ENCODE measurements at regions not wholly inside any gene's neighbourhood (a gene's known extent, or its start where the extent isn't known, plus 50 kb on each side); places are given as distances from the start of the nearest gene placed in this dataset.

DNA sequence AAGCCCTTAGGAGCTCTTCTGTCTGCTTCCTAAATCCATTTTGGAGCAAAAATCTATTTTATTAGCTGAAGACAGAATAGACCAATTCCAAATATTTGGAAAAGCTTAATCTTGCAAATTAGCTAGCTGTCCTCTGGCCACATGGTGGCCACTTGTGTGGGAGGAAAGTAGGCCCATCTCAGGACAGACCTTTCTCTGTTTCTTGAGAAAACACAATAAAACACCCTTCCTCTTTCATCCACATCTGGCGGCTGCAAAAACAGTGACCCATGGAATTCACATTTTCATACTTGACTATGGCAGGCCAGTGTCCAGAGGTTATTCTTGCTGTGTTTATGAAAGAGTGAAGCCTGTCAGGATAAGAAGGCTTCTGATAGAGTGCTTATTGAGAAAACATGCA is 275.6 kb downstream of the PLPP3 start:
- Histone ChIP-seq H3K36me3 (ENCODE audit: insufficient read depth, low read length) (no peaks in the 10 kb centered on the region), H3K9me3 (ENCODE audit: insufficient read depth, low read depth, low read length) (no peaks in the 10 kb centered on the region), H3K4me1 (ENCODE audit: insufficient read depth, low read length, poor library complexity, severe bottlenecking) (no peaks in the 10 kb centered on the region), H3K27me3 (ENCODE audit: insufficient read depth, low read length, poor library complexity, severe bottlenecking) (no peaks in the 10 kb centered on the region), H3K4me3 (ENCODE audit: low read length, poor library complexity, severe bottlenecking) (no peak overlapping the region), H3K4me2 (ENCODE audit: low read depth, low read length, poor library complexity, severe bottlenecking) (no peak overlapping the region), H3K79me2 (ENCODE audit: insufficient read depth, low read length) (no peaks in the 10 kb centered on the region), H4K20me1 (ENCODE audit: insufficient read depth, low read length, poor library complexity, severe bottlenecking) (no peaks in the 10 kb centered on the region), H3K9me2 (replicated peaks; ENCODE audit: low read depth, low read length) (no peaks in the 10 kb centered on the region), H3K9ac (ENCODE audit: low read depth, low read length, poor library complexity, severe bottlenecking) (no peak overlapping the region), H3F3A (ENCODE audit: low read depth) (no peaks in the 10 kb centered on the region), H2AFZ (ENCODE audit: low read length) (no peak overlapping the region)
- TF ChIP-seq, protein P1, sequence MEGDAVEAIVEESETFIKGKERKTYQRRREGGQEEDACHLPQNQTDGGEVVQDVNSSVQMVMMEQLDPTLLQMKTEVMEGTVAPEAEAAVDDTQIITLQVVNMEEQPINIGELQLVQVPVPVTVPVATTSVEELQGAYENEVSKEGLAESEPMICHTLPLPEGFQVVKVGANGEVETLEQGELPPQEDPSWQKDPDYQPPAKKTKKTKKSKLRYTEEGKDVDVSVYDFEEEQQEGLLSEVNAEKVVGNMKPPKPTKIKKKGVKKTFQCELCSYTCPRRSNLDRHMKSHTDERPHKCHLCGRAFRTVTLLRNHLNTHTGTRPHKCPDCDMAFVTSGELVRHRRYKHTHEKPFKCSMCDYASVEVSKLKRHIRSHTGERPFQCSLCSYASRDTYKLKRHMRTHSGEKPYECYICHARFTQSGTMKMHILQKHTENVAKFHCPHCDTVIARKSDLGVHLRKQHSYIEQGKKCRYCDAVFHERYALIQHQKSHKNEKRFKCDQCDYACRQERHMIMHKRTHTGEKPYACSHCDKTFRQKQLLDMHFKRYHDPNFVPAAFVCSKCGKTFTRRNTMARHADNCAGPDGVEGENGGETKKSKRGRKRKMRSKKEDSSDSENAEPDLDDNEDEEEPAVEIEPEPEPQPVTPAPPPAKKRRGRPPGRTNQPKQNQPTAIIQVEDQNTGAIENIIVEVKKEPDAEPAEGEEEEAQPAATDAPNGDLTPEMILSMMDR (conservative IDR thresholded peaks at IDR 0.05; ENCODE audit: low read length): no peak
- TF ChIP-seq EZH2phosphoT487 (IDR thresholded peaks at IDR 0.05; ENCODE audit: borderline replicate concordance): no peak

DNA sequence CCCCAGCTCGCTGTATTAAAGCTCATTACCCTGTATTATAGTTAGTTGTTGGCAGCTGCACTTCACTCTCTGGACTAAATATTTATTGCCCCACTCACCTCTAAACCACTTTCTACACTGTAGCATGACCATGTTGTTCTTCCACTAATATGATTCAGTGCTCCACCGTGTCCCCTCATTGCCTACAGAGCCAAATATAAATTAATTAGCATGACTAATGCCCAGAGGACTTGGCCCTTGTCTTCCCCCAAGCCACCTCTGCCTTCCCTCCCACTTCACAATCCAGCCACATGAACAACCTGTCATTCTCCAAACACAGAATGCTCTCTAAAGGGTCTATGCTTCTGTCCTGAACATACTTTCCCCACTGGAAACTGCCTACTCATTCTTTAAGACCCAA is 276.5 kb downstream of the PLPP3 start:
- no peaks in the 10 kb centered on the region for H3K9me3 ChIP-seq (ENCODE audit: insufficient read depth, low read depth, low read length)
- no peaks in the 10 kb centered on the region for H3K27me3 ChIP-seq (ENCODE audit: insufficient read depth, low read length, poor library complexity, severe bottlenecking)
- H3K9me2 ChIP-seq (replicated peaks; ENCODE audit: low read depth, low read length): no peaks in the 10 kb centered on the region
- H3K79me2 ChIP-seq (ENCODE audit: insufficient read depth, low read length): no peaks in the 10 kb centered on the region
- no peak overlapping the region for H3K4me3 ChIP-seq (ENCODE audit: low read length, poor library complexity, severe bottlenecking)
- no peak overlapping the region for H3K4me2 ChIP-seq (ENCODE audit: low read depth, low read length, poor library complexity, severe bottlenecking)
- H3K9ac ChIP-seq (ENCODE audit: low read depth, low read length, poor library complexity, severe bottlenecking): no peak overlapping the region
- H3F3A ChIP-seq (ENCODE audit: low read depth): no peaks in the 10 kb centered on the region
- no peaks in the 10 kb centered on the region for H4K20me1 ChIP-seq (ENCODE audit: insufficient read depth, low read length, poor library complexity, severe bottlenecking)
- no peaks in the 10 kb centered on the region for H3K4me1 ChIP-seq (ENCODE audit: insufficient read depth, low read length, poor library complexity, severe bottlenecking)
- TF ChIP-seq, protein P1 (conservative IDR thresholded peaks at IDR 0.05; ENCODE audit: low read length): no peak
- no peak for TF ChIP-seq EZH2phosphoT487 (IDR thresholded peaks at IDR 0.05; ENCODE audit: borderline replicate concordance)
- H2AFZ ChIP-seq (ENCODE audit: low read length): no peak overlapping the region
- H3K36me3 ChIP-seq (ENCODE audit: insufficient read depth, low read length): no peaks in the 10 kb centered on the region

DNA sequence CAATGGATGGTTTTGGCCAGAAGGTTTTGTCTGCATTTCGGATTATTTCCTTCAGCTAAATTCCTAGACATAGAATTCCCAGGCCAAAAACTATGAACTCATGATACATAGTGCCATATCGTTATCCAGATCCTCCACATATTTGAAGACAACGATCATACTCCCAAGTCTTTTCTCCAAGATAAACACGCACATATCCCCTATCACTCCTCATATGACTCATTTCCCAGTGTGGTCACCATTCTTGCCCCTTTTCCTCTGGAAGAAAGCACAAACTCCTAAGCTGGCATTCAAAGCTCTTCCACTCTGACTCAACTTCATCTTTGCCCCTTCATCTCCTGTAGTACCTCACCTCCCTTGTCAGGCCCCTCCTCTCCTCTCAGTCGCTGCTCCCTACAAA is 277.6 kb downstream of the PLPP3 start:
- Histone ChIP-seq H4K20me1 (ENCODE audit: insufficient read depth, low read length, poor library complexity, severe bottlenecking) (no peaks in the 10 kb centered on the region), H3K27me3 (ENCODE audit: insufficient read depth, low read length, poor library complexity, severe bottlenecking) (no peaks in the 10 kb centered on the region), H3K36me3 (ENCODE audit: insufficient read depth, low read length) (no peaks in the 10 kb centered on the region), H3K9me2 (replicated peaks; ENCODE audit: low read depth, low read length) (no peaks in the 10 kb centered on the region), H3K79me2 (ENCODE audit: insufficient read depth, low read length) (no peaks in the 10 kb centered on the region), H2AFZ (ENCODE audit: low read length) (no peak overlapping the region), H3K9ac (ENCODE audit: low read depth, low read length, poor library complexity, severe bottlenecking) (no peak overlapping the region), H3K9me3 (ENCODE audit: insufficient read depth, low read depth, low read length) (no peaks in the 10 kb centered on the region), H3F3A (ENCODE audit: low read depth) (no peaks in the 10 kb centered on the region), H3K4me3 (ENCODE audit: low read length, poor library complexity, severe bottlenecking) (no peak overlapping the region), H3K4me2 (ENCODE audit: low read depth, low read length, poor library complexity, severe bottlenecking) (no peak overlapping the region), H3K4me1 (ENCODE audit: insufficient read depth, low read length, poor library complexity, severe bottlenecking) (no peaks in the 10 kb centered on the region)
- TF ChIP-seq, protein P1 (conservative IDR thresholded peaks at IDR 0.05; ENCODE audit: low read length): no peak
- no peak for TF ChIP-seq EZH2phosphoT487 (IDR thresholded peaks at IDR 0.05; ENCODE audit: borderline replicate concordance)

Data from Loucy (cell line).